Brain microvascular endothelial cell (primary cell): ENCODE measurements at regions not wholly inside any gene's neighbourhood (a gene's known extent, or its start where the extent isn't known, plus 50 kb on each side); places are given as distances from the start of the nearest gene placed in this dataset.
"Not testable (repeated sequence)": the region's sequence is repeated elsewhere in the genome, so short reads cannot be mapped to it uniquely, and the experiment has no call there.

ENCODE experiments used
- DNase-seq: peaks from one replicate; pipeline ENCODE4 v3.0.0-alpha.2; 2020
- H3K27ac ChIP-seq: fragments of 250-450 bp; sonication (Bioruptor Pico); 2 replicates; pipeline ENCODE4 v1.5.1; 2020; ENCODE audit warnings: mild to moderate bottlenecking, moderate library complexity
- H3K27me3 ChIP-seq: fragments of 250-450 bp; sonication (Bioruptor Pico); replicated peaks from 2 replicates; pipeline ENCODE4 v1.5.1; 2020; ENCODE audit warnings: mild to moderate bottlenecking
- H3K36me3 ChIP-seq: fragments of 250-450 bp; sonication (Bioruptor Pico); replicated peaks from 2 replicates; pipeline ENCODE4 v1.5.1; 2020; ENCODE audit warnings: mild to moderate bottlenecking
- H3K4me3 ChIP-seq: 2 replicates; pipeline ENCODE4 v1.5.1; 2011; ENCODE audit warnings: low read depth, mild to moderate bottlenecking, control low read depth, low read length, moderate library complexity
- in situ Hi-C: cut with HindIII; loops from 2 replicates; pipeline ENCODE4 v1.10.0; 2017; ENCODE audit warnings: low sequenced_read_pairs, low pct_ligation_motif_present
- TF ChIP-seq, protein P1 (sequence below): IDR thresholded peaks from 2 replicates; pipeline ENCODE4 v1.5.1; 2011; ENCODE audit warnings: low read depth, mild to moderate bottlenecking, moderate library complexity, low read length, control low read depth, inconsistent platforms; ENCODE audit errors: missing control alignments

DNA sequence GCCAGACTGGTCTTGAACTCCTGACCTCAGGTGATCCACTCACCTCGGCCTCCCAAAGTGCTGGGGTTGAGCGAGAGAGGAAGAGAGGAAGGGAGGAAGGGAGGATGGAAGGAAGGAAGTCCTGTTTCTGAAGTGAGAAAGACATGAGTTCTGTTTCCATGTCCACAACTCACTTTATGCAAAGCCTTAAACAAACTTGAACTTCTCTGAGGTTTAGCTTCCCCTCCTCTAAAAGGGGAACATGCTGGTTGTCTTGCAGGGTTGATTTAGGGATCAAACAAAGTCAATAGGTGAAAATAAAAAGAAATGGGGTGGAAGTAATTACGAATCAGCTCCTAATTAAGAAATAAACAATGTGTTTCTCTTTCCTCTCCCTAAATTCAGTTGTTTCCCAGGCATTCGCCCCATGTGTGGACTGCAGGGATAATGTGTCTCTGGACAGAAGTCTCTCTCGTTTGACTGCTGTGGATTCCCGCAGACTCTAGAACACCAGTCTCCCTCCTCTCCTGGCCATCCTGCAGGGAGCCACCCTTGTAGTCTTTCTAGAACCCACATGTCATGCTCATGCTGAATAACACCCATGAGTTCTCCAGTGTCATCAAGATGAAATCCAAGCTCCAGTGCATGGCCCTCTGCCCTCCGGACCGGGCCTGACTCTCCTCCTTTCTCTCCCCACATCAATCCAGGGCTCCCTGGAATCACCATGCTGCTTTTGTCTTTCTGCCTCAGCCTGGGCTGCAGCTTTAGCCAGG lies 229.3 kb upstream of the TRIB2 start:
- no peak overlapping the region for H3K27ac ChIP-seq
- H3K36me3 ChIP-seq, result no peaks in the 10 kb centered on the region
- TF ChIP-seq, protein P1, sequence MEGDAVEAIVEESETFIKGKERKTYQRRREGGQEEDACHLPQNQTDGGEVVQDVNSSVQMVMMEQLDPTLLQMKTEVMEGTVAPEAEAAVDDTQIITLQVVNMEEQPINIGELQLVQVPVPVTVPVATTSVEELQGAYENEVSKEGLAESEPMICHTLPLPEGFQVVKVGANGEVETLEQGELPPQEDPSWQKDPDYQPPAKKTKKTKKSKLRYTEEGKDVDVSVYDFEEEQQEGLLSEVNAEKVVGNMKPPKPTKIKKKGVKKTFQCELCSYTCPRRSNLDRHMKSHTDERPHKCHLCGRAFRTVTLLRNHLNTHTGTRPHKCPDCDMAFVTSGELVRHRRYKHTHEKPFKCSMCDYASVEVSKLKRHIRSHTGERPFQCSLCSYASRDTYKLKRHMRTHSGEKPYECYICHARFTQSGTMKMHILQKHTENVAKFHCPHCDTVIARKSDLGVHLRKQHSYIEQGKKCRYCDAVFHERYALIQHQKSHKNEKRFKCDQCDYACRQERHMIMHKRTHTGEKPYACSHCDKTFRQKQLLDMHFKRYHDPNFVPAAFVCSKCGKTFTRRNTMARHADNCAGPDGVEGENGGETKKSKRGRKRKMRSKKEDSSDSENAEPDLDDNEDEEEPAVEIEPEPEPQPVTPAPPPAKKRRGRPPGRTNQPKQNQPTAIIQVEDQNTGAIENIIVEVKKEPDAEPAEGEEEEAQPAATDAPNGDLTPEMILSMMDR, result no peak
- H3K27me3 ChIP-seq, result no peaks in the 10 kb centered on the region
- in situ Hi-C loops, result no loop called here
- DNase-seq, result no peak
- H3K4me3 ChIP-seq, result no peak overlapping the region

DNA sequence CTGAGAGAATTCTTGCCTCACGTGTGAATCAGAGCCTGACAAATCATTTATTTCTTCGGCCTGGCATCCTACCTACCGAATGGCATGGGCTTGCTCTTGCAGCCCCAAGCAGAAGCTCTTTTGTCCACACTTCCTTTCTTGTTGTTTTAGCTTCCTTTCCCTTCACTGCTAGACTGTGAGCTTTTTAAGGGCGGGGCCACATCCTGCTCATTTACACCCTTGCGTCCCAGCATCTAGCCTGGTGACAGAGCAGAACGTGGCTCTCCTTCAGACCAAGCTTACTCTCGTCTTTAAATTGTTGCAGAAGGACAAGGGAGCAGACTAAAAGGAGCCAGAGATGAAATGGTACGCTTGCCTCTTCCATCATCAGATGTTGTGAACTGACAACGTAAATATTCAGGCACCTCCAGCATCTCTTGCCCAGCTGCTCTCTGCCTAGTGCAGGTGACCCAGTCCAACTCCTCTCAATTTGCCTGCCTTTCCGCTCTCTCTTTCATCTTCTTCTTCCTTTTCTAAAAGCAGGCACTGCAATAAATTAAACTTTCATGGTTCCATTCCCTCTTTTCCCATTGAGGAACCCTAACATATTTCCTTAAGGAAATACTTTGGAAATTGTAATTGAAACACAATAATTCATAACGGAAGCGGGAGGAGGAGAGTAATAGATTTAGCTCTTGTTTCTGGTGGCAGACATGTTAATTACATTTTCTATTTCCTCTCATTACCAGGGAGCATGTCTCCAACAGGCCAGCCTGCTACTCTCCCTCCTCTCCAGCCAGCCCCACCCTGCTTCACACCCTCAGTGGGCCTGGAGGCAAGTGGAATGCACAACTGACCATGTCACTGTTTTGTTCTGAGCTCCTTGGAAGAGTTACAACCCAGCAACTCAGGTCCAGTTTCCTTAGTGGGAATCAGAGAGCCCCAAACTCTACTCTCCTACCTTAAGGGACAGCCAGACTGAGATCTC lies 228.1 kb upstream of the TRIB2 start:
- H3K36me3 ChIP-seq, result no peaks in the 10 kb centered on the region
- H3K27me3 ChIP-seq, result no peaks in the 10 kb centered on the region
- no peak overlapping the region for H3K27ac ChIP-seq
- no peak for DNase-seq
- TF ChIP-seq, protein P1, result no peak
- in situ Hi-C loops, result no loop called here
- H3K4me3 ChIP-seq, result no peak overlapping the region

DNA sequence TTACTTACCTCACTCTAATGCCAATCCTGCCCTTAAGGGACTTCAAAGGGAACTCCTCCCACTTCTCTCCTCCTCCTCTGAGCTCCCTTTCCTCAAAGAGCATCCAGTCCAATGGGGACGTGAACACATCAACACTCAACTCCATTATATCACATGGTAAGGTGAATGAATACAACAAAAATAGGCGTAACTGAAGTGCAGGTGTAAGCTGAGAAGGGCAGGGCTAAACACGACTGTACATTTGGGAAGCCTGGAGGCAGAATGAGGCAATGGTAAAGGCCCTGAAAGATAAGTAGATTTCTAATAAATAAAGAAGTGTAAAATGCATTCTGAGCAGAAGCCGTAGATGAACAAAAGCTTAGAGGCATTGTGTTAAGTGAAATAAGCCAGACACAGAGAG lies 226.1 kb upstream of the TRIB2 start:
- DNase-seq, result no peak
- TF ChIP-seq, protein P1, result no peak
- Histone ChIP-seq H3K4me3 (no peak overlapping the region), H3K27ac (no peak overlapping the region), H3K36me3 (no peaks in the 10 kb centered on the region), H3K27me3 (no peaks in the 10 kb centered on the region)
- in situ Hi-C loops, result no loop called here

DNA sequence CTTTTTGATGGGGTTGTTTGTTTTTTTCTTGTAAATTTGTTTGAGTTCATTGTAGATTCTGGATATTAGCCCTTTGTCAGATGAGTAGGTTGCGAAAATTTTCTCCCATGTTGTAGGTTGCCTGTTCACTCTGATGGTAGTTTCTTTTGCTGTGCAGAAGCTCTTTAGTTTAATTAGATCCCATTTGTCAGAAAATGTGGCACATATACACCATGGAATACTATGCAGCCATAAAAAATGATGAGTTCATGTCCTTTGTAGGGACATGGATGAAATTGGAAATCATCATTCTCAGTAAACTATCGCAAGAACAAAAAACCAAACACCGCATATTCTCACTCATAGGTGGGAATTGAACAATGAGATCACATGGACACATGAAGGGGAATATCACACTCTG lies 224.4 kb upstream of the TRIB2 start:
- H3K4me3 ChIP-seq, H3K36me3 ChIP-seq, in situ Hi-C loops, DNase-seq, H3K27ac ChIP-seq, H3K27me3 ChIP-seq: not testable (repeated sequence)

DNA sequence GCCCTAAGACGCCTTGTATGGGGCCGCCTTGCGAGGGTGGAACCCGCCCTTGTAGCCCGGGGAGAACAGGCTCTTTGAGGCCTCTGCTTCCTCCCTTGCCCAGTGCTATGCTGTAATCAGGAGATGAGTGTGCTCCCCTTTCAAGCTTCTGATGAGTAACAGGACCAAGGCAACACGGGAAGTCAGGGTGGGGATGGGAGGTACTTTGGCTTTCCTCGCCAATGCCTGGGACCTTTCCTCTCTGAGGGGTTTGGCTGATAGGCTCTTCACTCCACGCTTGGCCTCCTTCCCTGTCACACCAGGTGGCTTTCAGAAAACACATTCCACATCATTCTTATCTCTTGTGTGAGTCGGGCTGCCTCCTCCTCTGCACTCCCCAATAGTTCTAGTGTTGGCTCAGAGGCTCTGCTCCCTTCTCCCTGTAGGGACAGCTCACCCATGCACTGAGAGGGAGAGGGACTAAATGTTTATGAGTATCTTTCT lies 223.7 kb upstream of the TRIB2 start:
- Histone ChIP-seq H3K27me3 (no peaks in the 10 kb centered on the region), H3K36me3 (no peaks in the 10 kb centered on the region), H3K27ac (peak overlapping the region; percentile 0), H3K4me3 (no peak overlapping the region)
- TF ChIP-seq, protein P1, result peak; percentile 5
- peak; percentile 92 for DNase-seq
- in situ Hi-C loops, result no loop called here

DNA sequence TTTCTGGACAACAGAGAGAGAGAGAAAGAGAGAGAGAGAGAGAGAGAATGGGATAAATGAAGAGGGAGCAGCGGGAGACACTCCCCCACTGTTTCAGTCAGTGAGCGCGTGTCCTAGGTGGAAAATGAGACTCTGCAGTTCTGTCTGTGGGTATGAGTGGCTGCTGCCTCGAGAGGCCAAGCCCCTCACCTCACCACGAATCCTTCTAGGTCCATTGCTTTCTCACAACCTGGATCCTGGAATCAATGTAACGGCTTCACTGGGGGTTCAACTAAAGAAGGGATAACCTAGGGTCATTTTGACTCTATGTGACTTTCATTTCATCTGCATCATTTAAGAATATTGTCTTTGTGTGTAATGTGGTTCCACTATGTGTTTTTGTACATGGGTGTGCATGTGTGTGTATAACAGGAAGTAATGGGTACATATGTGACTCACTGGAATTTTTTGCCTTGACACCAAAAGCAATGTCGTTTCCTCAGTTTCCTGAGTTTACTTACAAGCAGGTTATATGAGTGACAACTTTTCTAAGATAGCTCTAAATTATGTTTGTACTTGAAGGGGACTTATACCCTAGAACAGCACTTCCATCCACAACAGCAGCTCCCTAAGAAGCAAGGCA lies 221.4 kb upstream of the TRIB2 start:
- in situ Hi-C loops, result no loop called here
- Histone ChIP-seq H3K4me3 (no peak overlapping the region), H3K27me3 (no peaks in the 10 kb centered on the region), H3K27ac (no peak overlapping the region), H3K36me3 (no peaks in the 10 kb centered on the region)
- no peak for DNase-seq
- TF ChIP-seq, protein P1, result no peak
